Astrocyte of the spinal cord (primary cell): ENCODE measurements at regions not wholly inside any gene's neighbourhood (a gene's known extent, or its start where the extent isn't known, plus 50 kb on each side); places are given as distances from the start of the nearest gene placed in this dataset.

ENCODE experiments used
- DNase-seq: peaks from one replicate; pipeline ENCODE4 v3.0.0; 2011; ENCODE audit warnings: low read depth, low spot score
- H3K4me3 ChIP-seq: 2 replicates; pipeline ENCODE4 v1.5.1; 2011; ENCODE audit warnings: low read depth, mild to moderate bottlenecking, low read length, moderate library complexity
- in situ Hi-C: cut with HindIII; loops from 2 replicates; pipeline ENCODE4 v1.10.0; 2017; ENCODE audit warnings: low sequenced_read_pairs
- TF ChIP-seq, protein P1 (sequence below): IDR thresholded peaks from 2 replicates; pipeline ENCODE4 v1.5.1; 2012; ENCODE audit warnings: low read depth, mild to moderate bottlenecking, low read length, inconsistent platforms

DNA sequence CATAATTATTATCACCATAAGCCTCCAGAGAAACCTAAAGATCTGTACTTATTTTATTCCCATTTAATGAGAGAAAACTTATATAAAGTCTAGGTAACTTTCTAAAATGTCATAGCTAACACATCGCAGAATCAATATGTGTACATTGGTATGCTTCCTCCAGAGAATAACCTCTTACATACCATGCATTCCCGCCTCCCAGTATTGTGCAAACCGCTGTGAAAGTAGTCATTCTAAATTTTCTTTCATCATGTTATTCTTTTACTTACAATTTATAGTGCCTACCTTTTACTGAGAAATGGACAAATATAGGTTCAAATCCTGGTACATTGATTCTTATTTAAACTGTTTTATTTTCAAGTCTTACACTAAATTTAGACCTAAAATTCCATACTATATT lies 463.4 kb downstream of the LRFN5 start:
- H3K4me3 ChIP-seq, result no peak overlapping the region
- no peak for DNase-seq
- TF ChIP-seq, protein P1, sequence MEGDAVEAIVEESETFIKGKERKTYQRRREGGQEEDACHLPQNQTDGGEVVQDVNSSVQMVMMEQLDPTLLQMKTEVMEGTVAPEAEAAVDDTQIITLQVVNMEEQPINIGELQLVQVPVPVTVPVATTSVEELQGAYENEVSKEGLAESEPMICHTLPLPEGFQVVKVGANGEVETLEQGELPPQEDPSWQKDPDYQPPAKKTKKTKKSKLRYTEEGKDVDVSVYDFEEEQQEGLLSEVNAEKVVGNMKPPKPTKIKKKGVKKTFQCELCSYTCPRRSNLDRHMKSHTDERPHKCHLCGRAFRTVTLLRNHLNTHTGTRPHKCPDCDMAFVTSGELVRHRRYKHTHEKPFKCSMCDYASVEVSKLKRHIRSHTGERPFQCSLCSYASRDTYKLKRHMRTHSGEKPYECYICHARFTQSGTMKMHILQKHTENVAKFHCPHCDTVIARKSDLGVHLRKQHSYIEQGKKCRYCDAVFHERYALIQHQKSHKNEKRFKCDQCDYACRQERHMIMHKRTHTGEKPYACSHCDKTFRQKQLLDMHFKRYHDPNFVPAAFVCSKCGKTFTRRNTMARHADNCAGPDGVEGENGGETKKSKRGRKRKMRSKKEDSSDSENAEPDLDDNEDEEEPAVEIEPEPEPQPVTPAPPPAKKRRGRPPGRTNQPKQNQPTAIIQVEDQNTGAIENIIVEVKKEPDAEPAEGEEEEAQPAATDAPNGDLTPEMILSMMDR, result no peak
- in situ Hi-C loops, result no loop called here

DNA sequence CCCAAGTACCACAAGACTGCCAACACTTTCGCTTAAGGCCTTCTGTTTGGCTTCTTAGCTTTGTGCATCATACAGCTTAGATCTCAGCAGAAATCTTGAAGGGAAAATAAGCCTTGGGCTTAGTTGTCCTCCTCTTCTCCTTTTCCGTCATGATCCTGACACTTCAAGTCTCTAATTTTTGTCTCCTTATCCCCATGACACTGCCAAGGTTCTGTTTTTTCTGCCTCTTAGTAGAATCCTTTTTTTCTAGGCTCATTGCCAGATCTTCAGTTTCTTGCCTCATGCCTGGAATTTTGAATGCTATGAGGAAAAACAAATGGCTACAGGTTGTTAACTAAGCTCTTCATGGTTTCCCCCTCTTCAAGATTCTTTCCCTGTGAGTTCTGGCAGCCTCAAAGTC lies 450.4 kb downstream of the LRFN5 start:
- DNase-seq, result peak; percentile 32
- in situ Hi-C loops, result no loop called here

DNA sequence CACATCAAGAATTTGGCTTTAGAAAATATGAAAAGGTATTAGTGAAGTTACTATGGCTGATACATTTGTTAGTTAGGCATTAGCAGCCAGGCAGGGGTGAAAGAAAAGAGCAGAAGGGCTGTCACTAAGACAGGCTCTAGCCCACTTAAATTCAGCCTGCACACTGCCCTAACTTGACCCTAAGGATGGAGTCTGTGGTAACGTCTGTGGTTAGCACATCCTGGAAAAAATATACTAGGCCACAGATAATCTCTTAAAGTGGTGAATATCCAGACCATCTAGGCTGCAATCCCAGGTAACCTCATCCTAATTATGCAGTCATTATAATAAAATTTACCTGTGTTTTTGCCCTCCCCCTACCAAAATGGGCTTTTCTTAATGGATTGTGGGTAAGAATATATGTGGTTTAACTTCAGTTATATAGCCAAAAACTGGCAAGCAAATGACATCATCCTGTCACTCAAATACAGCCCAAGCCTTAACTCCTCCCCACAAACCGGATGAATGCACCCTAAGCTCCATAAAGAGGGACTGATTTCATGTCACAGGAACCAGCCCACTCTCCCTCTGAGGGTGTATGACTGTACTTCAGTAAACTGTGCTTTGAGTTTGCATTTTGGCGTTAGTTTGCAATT lies 440.9 kb downstream of the LRFN5 start:
- in situ Hi-C loops, result no loop called here
- no peak for DNase-seq
- TF ChIP-seq, protein P1, result no peak
- no peak overlapping the region for H3K4me3 ChIP-seq

More for the DNA sequence above, 450.4 kb downstream of the LRFN5 start:
- TF ChIP-seq, protein P1, result no peak
- H3K4me3 ChIP-seq, result no peak overlapping the region

DNA sequence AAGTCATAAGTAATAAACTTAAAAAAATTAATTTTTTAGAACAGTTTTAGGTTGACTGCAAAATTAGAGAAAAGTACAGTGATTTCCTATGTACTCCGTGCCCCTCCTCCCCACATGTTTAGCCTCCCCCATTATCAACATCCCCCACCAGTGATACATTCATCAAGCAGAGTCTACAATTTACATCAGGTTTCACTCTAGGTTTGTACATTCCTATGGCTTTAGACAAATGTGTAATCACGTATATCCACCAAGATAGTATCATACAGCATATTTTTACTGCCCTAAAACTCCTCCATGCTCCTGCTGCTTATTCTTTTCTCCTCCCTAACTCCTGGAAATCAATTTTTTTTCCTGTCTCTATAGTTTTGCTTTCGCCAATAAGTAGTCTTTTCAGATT lies 438.7 kb downstream of the LRFN5 start:
- H3K4me3 ChIP-seq, result no peak overlapping the region
- no peak for DNase-seq
- in situ Hi-C loops, result no loop called here
- TF ChIP-seq, protein P1, result no peak

DNA sequence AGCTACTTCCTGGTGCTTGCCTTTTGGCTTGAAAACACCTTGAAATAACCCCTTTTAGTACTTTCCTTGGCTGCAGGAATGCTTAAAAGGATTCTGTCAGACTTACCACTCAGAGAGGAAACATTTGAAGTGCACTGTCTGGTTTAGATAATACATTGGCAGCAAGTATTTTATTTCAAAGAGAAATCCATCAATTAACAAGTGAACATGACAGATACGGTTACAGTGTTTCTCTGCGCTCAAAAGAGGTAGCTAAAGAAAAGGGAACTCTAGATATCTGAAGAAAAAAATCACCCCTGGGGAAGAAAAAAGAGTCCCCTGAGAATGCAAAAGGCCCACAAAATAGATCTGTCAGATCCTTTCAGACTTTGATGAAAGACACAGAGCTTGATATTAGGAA lies 421.9 kb downstream of the LRFN5 start:
- in situ Hi-C loops, result no loop called here
- DNase-seq, result no peak
- TF ChIP-seq, protein P1, result no peak

DNA sequence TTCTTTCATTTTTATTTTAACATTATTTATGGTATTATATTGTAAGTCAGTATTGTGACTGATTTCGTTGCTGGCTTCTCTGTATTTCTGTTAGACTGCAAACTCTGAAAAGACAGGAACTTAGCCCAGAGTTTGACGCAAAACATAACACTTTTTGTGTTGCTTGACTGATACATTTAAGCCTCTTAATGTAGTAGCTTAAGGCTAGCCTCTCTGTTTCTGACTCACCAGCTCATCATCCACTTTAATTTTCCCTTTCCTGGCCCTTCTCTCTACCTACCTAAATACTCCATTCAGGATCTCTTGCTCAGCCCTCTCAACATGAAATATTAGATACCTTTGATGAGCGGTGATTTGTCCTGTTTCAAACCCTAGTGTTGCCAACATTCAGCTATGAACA lies 420.6 kb downstream of the LRFN5 start:
- no peak overlapping the region for H3K4me3 ChIP-seq
- TF ChIP-seq, protein P1, result no peak
- DNase-seq, result no peak
- in situ Hi-C loops, result no loop called here

More for the DNA sequence above, 421.9 kb downstream of the LRFN5 start:
- H3K4me3 ChIP-seq, result no peak overlapping the region

DNA sequence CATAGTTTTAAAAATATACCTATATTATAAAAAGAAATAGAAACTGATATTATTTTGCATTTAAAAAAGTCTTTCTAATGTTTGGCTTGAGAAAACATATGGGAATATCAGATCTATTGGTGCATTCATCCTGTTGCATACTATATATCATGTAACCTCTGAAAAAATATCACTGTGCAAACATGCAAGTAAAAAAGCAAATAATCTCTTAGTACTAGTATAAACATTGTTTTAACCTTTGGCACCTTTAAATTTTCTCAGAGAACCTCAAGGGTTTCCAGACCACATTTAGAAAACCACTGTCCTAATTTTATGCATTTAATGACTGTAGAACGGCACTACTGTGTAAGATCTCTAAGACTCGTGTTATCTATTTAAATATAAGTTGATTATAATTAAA lies 416.8 kb downstream of the LRFN5 start:
- in situ Hi-C loops, result no loop called here
- no peak for DNase-seq
- TF ChIP-seq, protein P1, result no peak
- no peak overlapping the region for H3K4me3 ChIP-seq
